IMR-90 (cell line): ENCODE measurements at regions not wholly inside any gene's neighbourhood (a gene's known extent, or its start where the extent isn't known, plus 50 kb on each side); places are given as distances from the start of the nearest gene placed in this dataset.

ENCODE experiments used
- ATAC-seq: fragments of 200-7000 bp; cut with Tn5 transposase; 2 replicates; pipeline ENCODE4 v1.9.1; 2020; ENCODE audit warnings: low read depth, mild to moderate bottlenecking, moderate library complexity
- BruUV-seq: library from RNA; stranded (reverse); fragments of 400-500 nt; replicated peaks from 2 replicates; lab custom pipeline; 2021; lab: Mats Ljungman, UMichigan
- CTCF ChIA-PET: fragments of 300-600 bp; formaldehyde crosslinking; extraction: SDS; loops from one replicate; lab custom pipeline; 2021; ENCODE audit warnings: antibody characterized with exemption; lab: Yijun Ruan, JAX
- POLR2A ChIA-PET: fragments of 300-600 bp; sonication (Branson Sonifier 250); formaldehyde crosslinking; loops from one replicate; lab custom pipeline; 2022; ENCODE audit warnings: antibody characterized with exemption; ENCODE audit not compliant: unreplicated experiment; lab: Charles Lee
- DNase-seq: peaks from one replicate; pipeline ENCODE4 v3.0.0; 2013
- H2AFZ ChIP-seq: replicated peaks from 2 replicates; pipeline ENCODE3; 2013; ENCODE audit warnings: low read length, mild to moderate bottlenecking; ENCODE audit not compliant: poor library complexity
- H2AK5ac ChIP-seq: 2 replicates; pipeline ENCODE4 v1.6.1; 2013; ENCODE audit warnings: low read depth, low read length, inconsistent platforms
- H2AK9ac ChIP-seq: replicated peaks from 2 replicates; pipeline ENCODE3; 2013; ENCODE audit warnings: mild to moderate bottlenecking, low read depth, low read length, moderate library complexity; ENCODE audit not compliant: poor library complexity
- H2BK120ac ChIP-seq: 2 replicates; pipeline ENCODE4 v1.6.1; 2013; ENCODE audit warnings: low read depth, low read length, inconsistent platforms
- H2BK15ac ChIP-seq: 3 replicates; pipeline ENCODE4 v1.6.1; 2013; ENCODE audit warnings: low read depth, low read length, inconsistent platforms
- H2BK20ac ChIP-seq: 2 replicates; pipeline ENCODE4 v1.6.1; 2013; ENCODE audit warnings: low read depth, mild to moderate bottlenecking, inconsistent platforms, low read length, moderate library complexity
- H2BK5ac ChIP-seq: 2 replicates; pipeline ENCODE4 v1.6.1; 2013; ENCODE audit warnings: mild to moderate bottlenecking, low read depth, low read length, inconsistent platforms; ENCODE audit not compliant: poor library complexity, severe bottlenecking
- H3K14ac ChIP-seq: replicated peaks from 2 replicates; pipeline ENCODE4 v1.6.1; 2013; ENCODE audit warnings: low read depth, low read length, inconsistent platforms
- H3K18ac ChIP-seq: 2 replicates; pipeline ENCODE4 v1.6.1; 2013; ENCODE audit warnings: low read depth, low read length, control low read depth
- H3K23ac ChIP-seq: 2 replicates; pipeline ENCODE4 v1.6.1; 2013; ENCODE audit warnings: low read depth, low read length, inconsistent platforms
- H3K27ac ChIP-seq: 2 replicates; pipeline ENCODE4 v1.5.1; 2013; ENCODE audit warnings: mild to moderate bottlenecking, control low read depth, low read length; ENCODE audit not compliant: insufficient read depth
- H3K27me3 ChIP-seq: 2 replicates; pipeline ENCODE4 v1.6.1; 2013; ENCODE audit warnings: low read length; ENCODE audit not compliant: control insufficient read depth, insufficient read depth
- H3K36me3 ChIP-seq: 2 replicates; pipeline ENCODE4 v1.6.1; 2013; ENCODE audit warnings: low read length, mixed read lengths; ENCODE audit not compliant: control insufficient read depth, insufficient read depth
- H3K4ac ChIP-seq: 2 replicates; pipeline ENCODE4 v1.6.1; 2013; ENCODE audit warnings: low read depth, low read length, inconsistent platforms
- H3K4me1 ChIP-seq: 2 replicates; pipeline ENCODE4 v1.6.1; 2013; ENCODE audit warnings: low read length, mixed read lengths; ENCODE audit not compliant: control insufficient read depth, insufficient read depth
- H3K4me2 ChIP-seq: 2 replicates; pipeline ENCODE4 v1.6.1; 2013; ENCODE audit warnings: low read depth, mild to moderate bottlenecking, control low read depth, low read length, moderate library complexity
- H3K4me3 ChIP-seq: 2 replicates; pipeline ENCODE4 v1.5.1; 2013; ENCODE audit warnings: low read depth, mild to moderate bottlenecking, control low read depth, low read length, moderate library complexity; ENCODE audit not compliant: insufficient read depth
- H3K56ac ChIP-seq: 2 replicates; pipeline ENCODE4 v1.6.1; 2013; ENCODE audit warnings: low read length, inconsistent platforms; ENCODE audit not compliant: insufficient read depth; ENCODE audit errors: extremely low read depth
- H3K79me1 ChIP-seq, 2 experiments: 2 replicates each; pipeline ENCODE4 v1.6.1; 2013; ENCODE audit warnings: low read length in 2 of 2, inconsistent platforms in 1 of 2, low read depth in 1 of 2
- H3K9ac ChIP-seq: 2 replicates; pipeline ENCODE4 v1.6.1; 2013; ENCODE audit warnings: low read depth, low read length, control low read depth
- H3K9me1 ChIP-seq: 2 replicates; pipeline ENCODE4 v1.6.1; 2013; ENCODE audit warnings: low read length, inconsistent platforms; ENCODE audit not compliant: insufficient read depth
- H3K9me3 ChIP-seq: 2 replicates; pipeline ENCODE4 v1.6.1; 2013; ENCODE audit warnings: low read length; ENCODE audit not compliant: control insufficient read depth, insufficient read depth
- H4K20me1 ChIP-seq: 2 replicates; pipeline ENCODE4 v1.6.1; 2013; ENCODE audit warnings: low read length, inconsistent platforms; ENCODE audit not compliant: insufficient read depth
- H4K5ac ChIP-seq: 2 replicates; pipeline ENCODE4 v1.6.1; 2013; ENCODE audit warnings: mild to moderate bottlenecking, low read depth, low read length, control low read depth
- H4K8ac ChIP-seq, 2 experiments: 2 replicates each; pipeline ENCODE4 v1.6.1; 2013; ENCODE audit warnings: low read depth in 2 of 2, low read length in 2 of 2, control low read depth in 1 of 2, inconsistent platforms in 1 of 2
- H4K91ac ChIP-seq: 2 replicates; pipeline ENCODE4 v1.6.1; 2013; ENCODE audit warnings: low read depth, low read length, inconsistent platforms; ENCODE audit not compliant: insufficient read depth
- BHLHE40 ChIP-seq: fragments of 150-350 bp; IDR thresholded peaks from 2 replicates; pipeline ENCODE4 v1.6.1; 2016; ENCODE audit warnings: mild to moderate bottlenecking, low read depth, low read length
- CEBPB ChIP-seq: IDR thresholded peaks from 2 replicates; pipeline ENCODE4 v1.6.1; 2012; ENCODE audit warnings: low read depth, low read length, improper control_type of control experiment
- CHD1 ChIP-seq: IDR thresholded peaks from 2 replicates; pipeline ENCODE4 v1.6.1; 2012; ENCODE audit warnings: low read depth, low read length, improper control_type of control experiment
- FOS ChIP-seq: fragments of 150-350 bp; IDR thresholded peaks from 2 replicates; pipeline ENCODE4 v1.6.1; 2016; ENCODE audit warnings: low read depth, low read length
- MAFK ChIP-seq: IDR thresholded peaks from 2 replicates; pipeline ENCODE4 v1.6.1; 2012; ENCODE audit warnings: low read depth, low read length, improper control_type of control experiment
- MAZ ChIP-seq: IDR thresholded peaks from 2 replicates; pipeline ENCODE4 v1.6.1; 2012; ENCODE audit warnings: low read depth, mild to moderate bottlenecking, low read length, improper control_type of control experiment, moderate library complexity, borderline replicate concordance
- MXI1 ChIP-seq: IDR thresholded peaks from 2 replicates; pipeline ENCODE4 v1.6.1; 2012; ENCODE audit warnings: low read depth, mild to moderate bottlenecking, low read length, moderate library complexity, borderline replicate concordance
- NFE2L2 ChIP-seq: fragments of 150-350 bp; IDR thresholded peaks from 2 replicates; pipeline ENCODE4 v1.6.1; 2016; ENCODE audit warnings: low read depth, mild to moderate bottlenecking, low read length
- POLR2A ChIP-seq: IDR thresholded peaks from 2 replicates; pipeline ENCODE4 v1.6.1; 2012; ENCODE audit warnings: mild to moderate bottlenecking, low read depth, low read length
- RAD21 ChIP-seq: IDR thresholded peaks from 2 replicates; pipeline ENCODE4 v1.6.1; 2012; ENCODE audit warnings: low read length, improper control_type of control experiment
- RCOR1 ChIP-seq: IDR thresholded peaks from 2 replicates; pipeline ENCODE4 v1.6.1; 2012; ENCODE audit warnings: mild to moderate bottlenecking, low read length, improper control_type of control experiment; ENCODE audit not compliant: insufficient replicate concordance
- RFX5 ChIP-seq: IDR thresholded peaks from 2 replicates; pipeline ENCODE4 v1.8.0; 2012; ENCODE audit warnings: low read depth, mild to moderate bottlenecking, low read length, moderate library complexity
- SMC3 ChIP-seq: fragments of 150-350 bp; IDR thresholded peaks from 2 replicates; pipeline ENCODE4 v1.6.1; 2016; ENCODE audit warnings: low read depth, mild to moderate bottlenecking, antibody characterized with exemption, low read length, moderate library complexity
- WGBS, 2 experiments: methylation state at CpG; one replicate each; pipeline versions ENCODE4 v1.1.5 to v1.1.7; 2013; ENCODE audit warnings: missing lambda C conversion rate in 2 of 2; ENCODE audit not compliant: insufficient read length in 1 of 2; ENCODE audit errors: extremely low coverage in 2 of 2; 5-methylcytosine and 5-hydroxymethylcytosine counted together
- dilution Hi-C: fragments of 300-500 bp; cut with HindIII; formaldehyde crosslinking; loops from one replicate; pipeline ENCODE4 v1.14.3; 2018; ENCODE audit warnings: low sequenced_read_pairs; ENCODE audit not compliant: unreplicated experiment
- in situ Hi-C: fragments of 300-500 bp; cut with MboI; formaldehyde crosslinking; loops from 3 replicates; pipeline ENCODE4 v1.14.3; 2019; ENCODE audit warnings: low sequenced_read_pairs, inconsistent platforms, mixed read lengths
- intact Hi-C: fragments of 100-400 bp; cut with micrococcal nuclease; formaldehyde crosslinking; loops from 2 replicates; pipeline ENCODE4 v1.10.0; 2022
- TF ChIP-seq, protein P1 (sequence below): fragments of 150-350 bp; IDR thresholded peaks from 2 replicates; pipeline ENCODE4 v1.6.1; 2016; ENCODE audit warnings: low read depth, mild to moderate bottlenecking, low read length, moderate library complexity, borderline replicate concordance
- TF ChIP-seq, protein P2 (sequence below): conservative IDR thresholded peaks from 2 replicates; pipeline ENCODE4 v1.5.1; 2012; ENCODE audit warnings: mild to moderate bottlenecking, low read depth, low read length, improper control_type of control experiment
- TF ChIP-seq, protein P3 (sequence below): fragments of 150-350 bp; IDR thresholded peaks from 2 replicates; pipeline ENCODE4 v1.6.1; 2017; ENCODE audit warnings: mild to moderate bottlenecking, antibody characterized with exemption, low read length, low read depth

DNA sequence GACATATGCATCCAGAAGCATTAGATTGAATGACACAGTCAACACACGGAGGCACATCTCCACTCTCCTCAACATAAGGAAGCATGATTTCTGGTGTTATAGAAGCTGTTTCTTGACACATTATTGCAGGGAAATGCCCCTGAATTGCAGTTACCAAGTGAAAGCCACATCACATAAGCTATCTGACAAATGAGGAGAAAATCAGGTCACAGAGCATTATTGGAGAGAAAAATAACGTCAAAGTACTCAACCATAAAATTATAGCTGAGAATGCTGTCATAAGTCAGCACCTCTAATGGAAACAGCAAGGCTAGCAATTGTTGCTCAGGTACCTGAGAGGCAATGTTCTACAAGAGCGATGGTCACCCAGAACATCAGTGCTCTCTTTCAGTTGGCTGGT lies 169.9 kb upstream of the PALMD start:
- Histone ChIP-seq H3K4ac (no peak overlapping the region), H2BK20ac (no peak overlapping the region), H2BK120ac (no peak overlapping the region), H2BK5ac (no peak overlapping the region), H2AFZ (peak overlapping the region; percentile 28), H2BK15ac (no peak overlapping the region), H3K4me2 (no peak overlapping the region), H4K8ac (no peak overlapping the region), H3K23ac (no peak overlapping the region), H4K5ac (no peak overlapping the region), H3K4me3 (no peak overlapping the region), H3K14ac (no peak overlapping the region), H3K79me1 (no peaks in the 10 kb centered on the region), H3K4me1 (no peaks in the 10 kb centered on the region), H3K9me3 (no peaks in the 10 kb centered on the region), H3K27me3 (no peaks in the 10 kb centered on the region), H4K20me1 (no peaks in the 10 kb centered on the region), H3K56ac (no peak overlapping the region), H2AK5ac (no peak overlapping the region), H3K9me1 (no peaks in the 10 kb centered on the region), H3K27ac (no peak overlapping the region), H2AK9ac (no peak overlapping the region), H3K36me3 (no peaks in the 10 kb centered on the region), H4K91ac (no peak overlapping the region), H3K9ac (no peak overlapping the region), H3K18ac (no peak overlapping the region)
- no TSS peak for BruUV-seq
- POLR2A ChIA-PET: no interaction called here
- in situ Hi-C loops (loop anchor here (10.0 to 25.0 kb wide), 2 partner anchors 291 to 589 kb away; no protein-coding TSS in a partner anchor), dilution Hi-C loops (no loop called here), intact Hi-C loops (loop anchor here (10.0 kb wide), 1 partner anchor 581 kb away; no protein-coding TSS in a partner anchor)
- WGBS, 2 experiments: 80% methylated on average over 1 of the region's 3 CpGs; no CpG with 5 or more reads in 1 of the 2 experiments
- no peak for DNase-seq
- TF ChIP-seq BHLHE40: no peak
- TF ChIP-seq FOS: no peak
- TF ChIP-seq RAD21: no peak
- no peak for TF ChIP-seq MAFK
- TF ChIP-seq MAZ: no peak
- TF ChIP-seq RCOR1: no peak
- TF ChIP-seq NFE2L2: no peak
- no peak for TF ChIP-seq RFX5
- TF ChIP-seq, protein P1, sequence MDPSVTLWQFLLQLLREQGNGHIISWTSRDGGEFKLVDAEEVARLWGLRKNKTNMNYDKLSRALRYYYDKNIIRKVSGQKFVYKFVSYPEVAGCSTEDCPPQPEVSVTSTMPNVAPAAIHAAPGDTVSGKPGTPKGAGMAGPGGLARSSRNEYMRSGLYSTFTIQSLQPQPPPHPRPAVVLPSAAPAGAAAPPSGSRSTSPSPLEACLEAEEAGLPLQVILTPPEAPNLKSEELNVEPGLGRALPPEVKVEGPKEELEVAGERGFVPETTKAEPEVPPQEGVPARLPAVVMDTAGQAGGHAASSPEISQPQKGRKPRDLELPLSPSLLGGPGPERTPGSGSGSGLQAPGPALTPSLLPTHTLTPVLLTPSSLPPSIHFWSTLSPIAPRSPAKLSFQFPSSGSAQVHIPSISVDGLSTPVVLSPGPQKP: no peak
- no peak for TF ChIP-seq CHD1
- no peak for TF ChIP-seq SMC3
- TF ChIP-seq POLR2A: no peak
- no peak for TF ChIP-seq MXI1
- TF ChIP-seq, protein P2, sequence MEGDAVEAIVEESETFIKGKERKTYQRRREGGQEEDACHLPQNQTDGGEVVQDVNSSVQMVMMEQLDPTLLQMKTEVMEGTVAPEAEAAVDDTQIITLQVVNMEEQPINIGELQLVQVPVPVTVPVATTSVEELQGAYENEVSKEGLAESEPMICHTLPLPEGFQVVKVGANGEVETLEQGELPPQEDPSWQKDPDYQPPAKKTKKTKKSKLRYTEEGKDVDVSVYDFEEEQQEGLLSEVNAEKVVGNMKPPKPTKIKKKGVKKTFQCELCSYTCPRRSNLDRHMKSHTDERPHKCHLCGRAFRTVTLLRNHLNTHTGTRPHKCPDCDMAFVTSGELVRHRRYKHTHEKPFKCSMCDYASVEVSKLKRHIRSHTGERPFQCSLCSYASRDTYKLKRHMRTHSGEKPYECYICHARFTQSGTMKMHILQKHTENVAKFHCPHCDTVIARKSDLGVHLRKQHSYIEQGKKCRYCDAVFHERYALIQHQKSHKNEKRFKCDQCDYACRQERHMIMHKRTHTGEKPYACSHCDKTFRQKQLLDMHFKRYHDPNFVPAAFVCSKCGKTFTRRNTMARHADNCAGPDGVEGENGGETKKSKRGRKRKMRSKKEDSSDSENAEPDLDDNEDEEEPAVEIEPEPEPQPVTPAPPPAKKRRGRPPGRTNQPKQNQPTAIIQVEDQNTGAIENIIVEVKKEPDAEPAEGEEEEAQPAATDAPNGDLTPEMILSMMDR: no peak
- no peak for TF ChIP-seq CEBPB
- TF ChIP-seq, protein P3, sequence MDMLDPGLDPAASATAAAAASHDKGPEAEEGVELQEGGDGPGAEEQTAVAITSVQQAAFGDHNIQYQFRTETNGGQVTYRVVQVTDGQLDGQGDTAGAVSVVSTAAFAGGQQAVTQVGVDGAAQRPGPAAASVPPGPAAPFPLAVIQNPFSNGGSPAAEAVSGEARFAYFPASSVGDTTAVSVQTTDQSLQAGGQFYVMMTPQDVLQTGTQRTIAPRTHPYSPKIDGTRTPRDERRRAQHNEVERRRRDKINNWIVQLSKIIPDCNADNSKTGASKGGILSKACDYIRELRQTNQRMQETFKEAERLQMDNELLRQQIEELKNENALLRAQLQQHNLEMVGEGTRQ: no peak
- CTCF ChIA-PET: interaction anchor here (0.9 to 1.2 kb wide), 2 partner anchors 35 to 231 kb away, joined by 3 to 4 read pairs; no protein-coding TSS in a partner anchor
- no peak for ATAC-seq
